H9 (cell line): ENCODE measurements at regions not wholly inside any gene's neighbourhood (a gene's known extent, or its start where the extent isn't known, plus 50 kb on each side); places are given as distances from the start of the nearest gene placed in this dataset.

Source experiments
- DNase-seq: peaks from one replicate; pipeline ENCODE4 v3.0.0-alpha.2; 2017
- H2AFZ ChIP-seq: one replicate; pipeline ENCODE4 v1.6.1; 2013; ENCODE audit warnings: mild to moderate bottlenecking, low read length, control low read depth, moderate library complexity
- H2AK5ac ChIP-seq: 2 replicates; pipeline ENCODE4 v1.6.1; 2013; ENCODE audit warnings: low read length, control low read depth, mixed read lengths; ENCODE audit not compliant: insufficient read length
- H2BK120ac ChIP-seq: one replicate; pipeline ENCODE4 v1.6.1; 2013; ENCODE audit warnings: low read depth, mild to moderate bottlenecking, low read length, control low read depth, inconsistent platforms; ENCODE audit not compliant: poor library complexity, severe bottlenecking
- H2BK12ac ChIP-seq: 2 replicates; pipeline ENCODE4 v1.6.1; 2013; ENCODE audit warnings: low read length, control low read depth, mixed read lengths, low read depth; ENCODE audit not compliant: insufficient read length
- H2BK15ac ChIP-seq: 2 replicates; pipeline ENCODE4 v1.6.1; 2013; ENCODE audit warnings: low read depth, low read length, control low read depth
- H2BK20ac ChIP-seq: one replicate; pipeline ENCODE4 v1.6.1; 2013; ENCODE audit warnings: low read depth, mild to moderate bottlenecking, low read length, control low read depth, inconsistent platforms; ENCODE audit not compliant: poor library complexity, severe bottlenecking
- H2BK5ac ChIP-seq: 2 replicates; pipeline ENCODE4 v1.6.1; 2013; ENCODE audit warnings: low read length, control low read depth, mixed read lengths; ENCODE audit not compliant: insufficient read length
- H3K14ac ChIP-seq: 2 replicates; pipeline ENCODE4 v1.6.1; 2013; ENCODE audit warnings: low read length, control low read depth; ENCODE audit not compliant: insufficient read depth
- H3K18ac ChIP-seq: 2 replicates; pipeline ENCODE4 v1.6.1; 2013; ENCODE audit warnings: low read depth, mild to moderate bottlenecking, mixed read lengths, low read length, control low read depth; ENCODE audit not compliant: insufficient read length
- H3K23ac ChIP-seq: 2 replicates; pipeline ENCODE4 v1.6.1; 2013; ENCODE audit warnings: low read length, control low read depth, mixed read lengths, low read depth; ENCODE audit not compliant: insufficient read length
- H3K23me2 ChIP-seq: 2 replicates; pipeline ENCODE4 v1.6.1; 2013; ENCODE audit warnings: low read depth, mild to moderate bottlenecking, mixed read lengths, low read length, control low read depth; ENCODE audit not compliant: insufficient read length, poor library complexity, severe bottlenecking
- H3K27ac ChIP-seq: 2 replicates; pipeline ENCODE4 v1.5.1; 2013; ENCODE audit warnings: low read length, control low read depth, mixed read lengths, low read depth; ENCODE audit not compliant: insufficient read length
- H3K27me3 ChIP-seq: 2 replicates; pipeline ENCODE4 v1.6.1; 2013; ENCODE audit warnings: low read length, control low read depth, inconsistent platforms; ENCODE audit not compliant: insufficient read depth
- H3K4ac ChIP-seq: 2 replicates; pipeline ENCODE4 v1.6.1; 2013; ENCODE audit warnings: low read depth, mild to moderate bottlenecking, control low read depth, inconsistent platforms, low read length, moderate library complexity
- H3K4me1 ChIP-seq: 2 replicates; pipeline ENCODE4 v1.6.1; 2013; ENCODE audit warnings: low read length, control low read depth, inconsistent platforms; ENCODE audit not compliant: insufficient read depth
- H3K4me2 ChIP-seq: 2 replicates; pipeline ENCODE4 v1.6.1; 2013; ENCODE audit warnings: low read length, control low read depth, mixed read lengths; ENCODE audit not compliant: insufficient read length, insufficient read depth
- H3K56ac ChIP-seq: 2 replicates; pipeline ENCODE4 v1.6.1; 2013; ENCODE audit warnings: low read depth, mild to moderate bottlenecking, mixed read lengths, low read length, control low read depth; ENCODE audit not compliant: insufficient read length
- H3K79me1 ChIP-seq: 2 replicates; pipeline ENCODE4 v1.6.1; 2013; ENCODE audit warnings: low read depth, mild to moderate bottlenecking, moderate library complexity, low read length, control low read depth, inconsistent platforms; ENCODE audit not compliant: insufficient read depth, poor library complexity, severe bottlenecking
- H3K79me2 ChIP-seq: 2 replicates; pipeline ENCODE4 v1.6.1; 2013; ENCODE audit warnings: low read length, control low read depth, inconsistent platforms; ENCODE audit not compliant: insufficient read depth
- H3K9ac ChIP-seq: 2 replicates; pipeline ENCODE4 v1.6.1; 2013; ENCODE audit warnings: low read length, control low read depth, mixed read lengths; ENCODE audit not compliant: insufficient read length; ENCODE audit errors: extremely low read depth
- H3K9me3 ChIP-seq: one replicate; pipeline ENCODE4 v1.6.1; 2013; ENCODE audit warnings: low read depth, low read length, inconsistent platforms; ENCODE audit not compliant: control insufficient read depth
- H3T11ph ChIP-seq: one replicate; pipeline ENCODE4 v1.6.1; 2013; ENCODE audit warnings: mild to moderate bottlenecking, low read length, control low read depth, inconsistent platforms
- H4K20me1 ChIP-seq: one replicate; pipeline ENCODE4 v1.6.1; 2013; ENCODE audit not compliant: control insufficient read depth, insufficient read length, insufficient read depth
- H4K5ac ChIP-seq: 2 replicates; pipeline ENCODE4 v1.6.1; 2013; ENCODE audit warnings: low read depth, mild to moderate bottlenecking, mixed read lengths, low read length, control low read depth; ENCODE audit not compliant: insufficient read length
- H4K8ac ChIP-seq: replicated peaks from 2 replicates; pipeline ENCODE4 v1.6.1; 2013; ENCODE audit warnings: low read length, control low read depth, mixed read lengths, low read depth; ENCODE audit not compliant: insufficient read length
- H4K91ac ChIP-seq: 2 replicates; pipeline ENCODE4 v1.6.1; 2013; ENCODE audit warnings: low read depth, mild to moderate bottlenecking, moderate library complexity, mixed read lengths, low read length, control low read depth; ENCODE audit not compliant: insufficient read length
- H3K27ac Mint-ChIP-seq, 3 experiments: 2 replicates in 2 of 3; 3 replicates in 1 of 3; pipeline ENCODE4 v1.8.0; 2020 to 2021; ENCODE audit warnings: mixed read lengths in 3 of 3, mild to moderate bottlenecking in 1 of 3, moderate library complexity in 1 of 3
- H3K27me3 Mint-ChIP-seq: 2 replicates; pipeline ENCODE4 v1.8.0; 2021; ENCODE audit warnings: low read depth, mild to moderate bottlenecking, moderate library complexity, mixed read lengths
- H3K36me3 Mint-ChIP-seq, 3 experiments: 2 replicates in 2 of 3; 3 replicates in 1 of 3; pipeline ENCODE4 v1.8.0; 2020 to 2021; ENCODE audit warnings: low read depth in 3 of 3, mixed read lengths in 3 of 3; ENCODE audit not compliant: insufficient read depth in 1 of 3
- H3K4me1 Mint-ChIP-seq, 2 experiments: 2 replicates each; pipeline ENCODE4 v1.8.0; 2020; ENCODE audit warnings: mixed read lengths in 2 of 2
- H3K4me3 Mint-ChIP-seq, 2 experiments: 2 replicates in 1 of 2; 3 replicates in 1 of 2; pipeline ENCODE4 v1.8.0; 2020 to 2021; ENCODE audit warnings: mild to moderate bottlenecking in 2 of 2, mixed read lengths in 2 of 2, moderate library complexity in 1 of 2
- H3K9me3 Mint-ChIP-seq, 2 experiments: 2 replicates in 1 of 2; 3 replicates in 1 of 2; pipeline ENCODE4 v1.8.0; 2020; ENCODE audit warnings: mild to moderate bottlenecking in 2 of 2, mixed read lengths in 2 of 2, moderate library complexity in 1 of 2
- CTCF ChIP-seq: fragments of 200-600 bp; sonication (generic); conservative IDR thresholded peaks from 3 replicates; pipeline ENCODE4 v1.8.0; 2021; ENCODE audit warnings: antibody characterized with exemption, mild to moderate bottlenecking
- WGBS: extraction: QIAGEN DNeasy Blood & Tissue Kit; methylation state at CpG from one replicate; pipeline ENCODE4 v1.1.7; 2013; ENCODE audit warnings: missing lambda C conversion rate, low lambda C conversion rate, mixed read lengths; ENCODE audit not compliant: insufficient read length; ENCODE audit errors: extremely low coverage; 5-methylcytosine and 5-hydroxymethylcytosine counted together

GRCh38 chr9:135221576-135221950 lies 134.1 kb downstream of the OLFM1 start:
- Histone ChIP-seq H4K5ac (no peak overlapping the region), H2BK12ac (no peak overlapping the region), H3T11ph (no peak overlapping the region), H3K79me1 (no peaks in the 10 kb centered on the region), H3K14ac (no peak overlapping the region; the same call in 1 of the 2 replicates), H3K23ac (no peak overlapping the region), H3K27me3 (no peaks in the 10 kb centered on the region), H2AK5ac (no peak overlapping the region), H4K20me1 (no peaks in the 10 kb centered on the region), H3K9me3 (no peaks in the 10 kb centered on the region), H3K23me2 (no peaks in the 10 kb centered on the region), H2AFZ (no peak overlapping the region), H3K4ac (no peak overlapping the region), H3K27ac (no peak overlapping the region), H3K4me2 (no peak overlapping the region), H4K91ac (no peak overlapping the region), H2BK15ac (no peak overlapping the region), H4K8ac (no peak overlapping the region), H2BK20ac (no peak overlapping the region), H2BK5ac (no peak overlapping the region), H3K4me1 (peaks cover 8% of the 10 kb centered on the region; the same call in 1 of the 2 replicates), H3K9ac (no peak overlapping the region), H3K56ac (no peak overlapping the region), H3K79me2 (no peaks in the 10 kb centered on the region), H3K18ac (no peak overlapping the region), H2BK120ac (no peak overlapping the region)
- no peaks in the 10 kb centered on the region; a peak in 1 of 7 replicates for H3K36me3 Mint-ChIP-seq
- no peak for DNase-seq
- H3K4me1 Mint-ChIP-seq = peaks cover 47 to 55% of the 10 kb centered on the region in 2 experiments
- WGBS = no CpG with 5 or more reads among the region's 9 CpGs
- no peak overlapping the region; a peak in 1 of 7 replicates for H3K27ac Mint-ChIP-seq
- H3K4me3 Mint-ChIP-seq = no peak overlapping the region
- no peak for TF ChIP-seq CTCF
- H3K27me3 Mint-ChIP-seq = peaks cover 1% of the 10 kb centered on the region; the same call in 1 of the 2 replicates
- H3K9me3 Mint-ChIP-seq = no peaks in the 10 kb centered on the region; a peak in 1 of 5 replicates
